Lung (tissue), 11 donors: ENCODE measurements at regions not wholly inside any gene's neighbourhood (a gene's known extent, or its start where the extent isn't known, plus 50 kb on each side); places are given as distances from the start of the nearest gene placed in this dataset.
"Not testable (repeated sequence)": the region's sequence is repeated elsewhere in the genome, so short reads cannot be mapped to it uniquely, and the experiment has no call there.

ENCODE experiments used
- ATAC-seq: fragments of 200-7000 bp; cut with Tn5 transposase; one replicate; pipeline ENCODE4 v1.9.1; 2020; ENCODE audit warnings: moderate number of reproducible peaks; ENCODE audit not compliant: insufficient read depth, low FRiP score
- DNase-seq, 3 donors: peaks; one replicate each; pipeline ENCODE4 v3.0.0-alpha.2; 2013 to 2017
- H3K27ac ChIP-seq, 2 donors: one replicate each; pipeline ENCODE4 v1.5.1; 2013; ENCODE audit warnings: mild to moderate bottlenecking in 2 of 2, moderate library complexity in 2 of 2, control low read depth in 1 of 2, inconsistent platforms in 1 of 2, low read depth in 1 of 2, low read length in 1 of 2
- H3K27me3 ChIP-seq, 3 donors: one replicate each; pipeline ENCODE4 v1.5.1; 2013; ENCODE audit warnings: low read length in 2 of 3; ENCODE audit not compliant: control insufficient read depth in 3 of 3, insufficient read depth in 3 of 3
- H3K36me3 ChIP-seq, 4 donors: one replicate each; pipeline ENCODE4 v1.5.1; 2013; ENCODE audit warnings: low read length in 4 of 4, mild to moderate bottlenecking in 1 of 4, moderate library complexity in 1 of 4; ENCODE audit not compliant: control insufficient read depth in 4 of 4, insufficient read depth in 4 of 4
- H3K4me1 ChIP-seq, 5 donors: one replicate each; pipeline ENCODE4 v1.5.1; 2013; ENCODE audit warnings: low read length in 5 of 5, mild to moderate bottlenecking in 2 of 5, moderate library complexity in 1 of 5; ENCODE audit not compliant: control insufficient read depth in 5 of 5, insufficient read depth in 5 of 5
- H3K4me3 ChIP-seq: one replicate; pipeline ENCODE4 v1.5.1; 2013; ENCODE audit warnings: mild to moderate bottlenecking, control low read depth, moderate library complexity
- H3K9ac ChIP-seq, 2 donors: one replicate each; pipeline ENCODE4 v1.5.1; 2013; ENCODE audit warnings: low read length in 2 of 2, control low read depth in 1 of 2; ENCODE audit not compliant: insufficient read depth in 1 of 2
- H3K9me3 ChIP-seq, 4 donors: one replicate each; pipeline ENCODE4 v1.5.1; 2013; ENCODE audit warnings: low read length in 3 of 4, mild to moderate bottlenecking in 1 of 4, moderate library complexity in 1 of 4; ENCODE audit not compliant: control insufficient read depth in 4 of 4, insufficient read depth in 3 of 4
- WGBS, 2 donors: extraction: QIAGEN DNeasy Blood & Tissue Kit; methylation state at CpG; one replicate each; pipeline ENCODE4 v1.1.7; 2013; 5-methylcytosine and 5-hydroxymethylcytosine counted together
- TF ChIP-seq, protein P1 (sequence below): IDR thresholded peaks from 2 replicates; pipeline ENCODE4 v1.5.1; 2012; ENCODE audit warnings: mild to moderate bottlenecking; ENCODE audit errors: control extremely low read depth, extremely low read depth
- donor health status: control.
- donor health status: control.
- donor health status: Bipolar disorder and iron deficiency.
- donor health status: healthy.
- donor health status: DM: yes; HTN: yes; CAD: no.

DNA sequence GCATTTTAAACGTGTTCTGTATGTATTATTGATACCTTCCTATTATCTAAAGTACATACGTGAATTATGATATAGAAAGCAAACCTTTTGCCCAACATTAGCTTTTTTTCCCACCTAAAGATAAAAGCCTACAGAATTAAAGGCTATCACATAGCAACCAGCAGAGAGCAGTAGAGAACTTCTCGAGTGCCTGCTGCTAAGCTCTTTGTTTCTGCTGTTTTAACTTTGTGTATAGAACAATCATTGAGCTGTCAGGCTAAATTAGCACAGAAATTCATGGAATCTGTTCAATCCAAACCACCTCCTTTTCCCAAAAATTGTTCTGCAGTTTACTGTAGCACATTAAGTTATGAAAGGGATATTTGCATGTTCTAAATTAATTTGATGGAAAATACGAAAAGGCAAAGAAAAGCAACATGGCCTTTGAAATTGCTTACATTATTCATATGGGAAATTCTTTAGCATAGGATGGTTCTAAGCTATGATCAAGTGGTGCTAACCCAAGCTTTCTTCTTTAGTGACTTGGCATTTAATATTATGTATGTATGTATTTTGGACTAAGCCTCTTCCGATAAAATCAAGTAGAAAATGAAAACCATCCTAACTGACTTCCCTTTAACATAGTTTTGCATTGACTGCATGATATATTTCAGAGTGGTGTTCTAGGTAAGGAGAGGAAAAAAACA lies 1288.5 kb downstream of the GATA3 start:
- Histone ChIP-seq H3K9ac (no peak overlapping the region), H3K9me3 (peaks cover 0 to 4% (median 0%) of the 10 kb centered on the region in 4 donors), H3K4me1 (no peaks in the 10 kb centered on the region), H3K27ac (no peak overlapping the region), H3K4me3 (no peak overlapping the region), H3K36me3 (no peaks in the 10 kb centered on the region), H3K27me3 (no peaks in the 10 kb centered on the region)
- peak in 2 of 3 donors; percentile 72 to 81 for DNase-seq
- TF ChIP-seq, protein P1, sequence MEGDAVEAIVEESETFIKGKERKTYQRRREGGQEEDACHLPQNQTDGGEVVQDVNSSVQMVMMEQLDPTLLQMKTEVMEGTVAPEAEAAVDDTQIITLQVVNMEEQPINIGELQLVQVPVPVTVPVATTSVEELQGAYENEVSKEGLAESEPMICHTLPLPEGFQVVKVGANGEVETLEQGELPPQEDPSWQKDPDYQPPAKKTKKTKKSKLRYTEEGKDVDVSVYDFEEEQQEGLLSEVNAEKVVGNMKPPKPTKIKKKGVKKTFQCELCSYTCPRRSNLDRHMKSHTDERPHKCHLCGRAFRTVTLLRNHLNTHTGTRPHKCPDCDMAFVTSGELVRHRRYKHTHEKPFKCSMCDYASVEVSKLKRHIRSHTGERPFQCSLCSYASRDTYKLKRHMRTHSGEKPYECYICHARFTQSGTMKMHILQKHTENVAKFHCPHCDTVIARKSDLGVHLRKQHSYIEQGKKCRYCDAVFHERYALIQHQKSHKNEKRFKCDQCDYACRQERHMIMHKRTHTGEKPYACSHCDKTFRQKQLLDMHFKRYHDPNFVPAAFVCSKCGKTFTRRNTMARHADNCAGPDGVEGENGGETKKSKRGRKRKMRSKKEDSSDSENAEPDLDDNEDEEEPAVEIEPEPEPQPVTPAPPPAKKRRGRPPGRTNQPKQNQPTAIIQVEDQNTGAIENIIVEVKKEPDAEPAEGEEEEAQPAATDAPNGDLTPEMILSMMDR = peak; percentile 14
- ATAC-seq = no peak
- WGBS, 2 donors = 41 to 43% methylated on average over 5 of the region's 5 CpGs

DNA sequence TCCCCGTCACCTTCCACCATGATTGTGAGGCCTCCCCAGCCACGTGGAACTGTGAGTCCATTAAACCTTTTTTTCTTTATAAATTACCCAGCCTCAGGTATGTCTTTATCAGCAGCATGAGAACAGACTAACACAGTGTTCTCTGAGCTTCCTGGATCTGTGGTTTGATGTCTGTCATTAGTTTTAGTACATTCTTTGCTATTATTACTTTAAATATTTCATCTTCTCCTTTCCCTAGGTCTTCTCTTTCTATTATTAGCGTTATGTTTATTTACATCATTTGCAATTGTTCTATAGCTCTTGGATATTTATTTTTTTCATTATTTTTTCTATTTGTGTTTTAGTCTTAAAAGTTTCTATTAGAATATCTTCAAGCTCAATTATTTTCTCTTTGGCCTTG lies 1293.4 kb downstream of the GATA3 start:
- not testable (repeated sequence) for H3K4me1 ChIP-seq, H3K36me3 ChIP-seq, DNase-seq, H3K9ac ChIP-seq, H3K27ac ChIP-seq, H3K9me3 ChIP-seq, ATAC-seq, H3K27me3 ChIP-seq, H3K4me3 ChIP-seq
- WGBS, 2 donors = 82 to 88% methylated on average over 3 of the region's 3 CpGs

DNA sequence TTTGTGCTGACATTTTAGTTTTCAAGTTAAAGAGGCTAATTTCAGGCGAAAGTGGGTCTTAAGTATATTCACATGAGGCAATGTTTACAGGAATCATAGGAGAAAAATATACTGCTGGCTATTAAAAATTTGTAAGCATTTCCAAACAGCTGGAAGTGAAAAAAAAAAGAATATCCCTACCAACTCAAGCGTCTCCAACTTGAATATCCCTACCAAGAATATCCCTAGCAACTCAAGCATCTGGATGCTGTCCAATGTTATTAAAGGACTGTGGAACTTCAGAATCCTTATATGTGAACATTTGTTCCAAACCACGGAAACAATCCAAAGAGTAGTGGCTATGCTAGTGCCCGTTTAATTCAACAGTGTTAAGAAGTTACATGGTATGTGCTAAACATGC lies 1303.0 kb downstream of the GATA3 start:
- TF ChIP-seq, protein P1 = no peak
- ATAC-seq = no peak
- Histone ChIP-seq H3K27ac (no peak overlapping the region), H3K9ac (no peak overlapping the region), H3K4me3 (no peak overlapping the region), H3K36me3 (no peaks in the 10 kb centered on the region), H3K9me3 (no peaks in the 10 kb centered on the region), H3K4me1 (peaks cover 0 to 3% (median 0%) of the 10 kb centered on the region in 5 donors), H3K27me3 (no peaks in the 10 kb centered on the region)
- WGBS, 2 donors = 62 to 82% methylated on average over 4 of the region's 4 CpGs
- peak in 2 of 3 donors; percentile 92 to 94 for DNase-seq

DNA sequence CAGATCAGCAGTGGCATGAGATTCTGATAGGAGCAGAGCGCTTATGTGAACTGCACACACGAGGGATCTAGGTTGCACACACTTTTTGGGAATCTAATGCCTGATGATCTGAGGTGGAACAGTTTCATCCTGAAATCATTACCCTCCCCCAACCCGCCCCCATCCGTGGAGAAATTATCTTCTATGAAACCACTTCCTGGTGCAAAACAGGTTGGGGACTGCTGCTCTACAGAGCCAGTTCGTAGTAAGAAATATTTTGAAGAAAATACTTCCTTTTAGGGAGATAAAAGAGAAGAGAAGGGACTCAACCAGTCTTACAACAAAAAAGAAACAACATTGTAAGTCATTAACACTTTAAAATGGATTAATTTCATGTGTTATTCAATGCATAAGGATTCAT lies 1308.2 kb downstream of the GATA3 start:
- no peak overlapping the region for H3K27ac ChIP-seq
- no peaks in the 10 kb centered on the region for H3K27me3 ChIP-seq
- WGBS, 2 donors = 48 to 56% methylated on average over 5 of the region's 5 CpGs
- DNase-seq = no peak
- ATAC-seq = no peak
- TF ChIP-seq, protein P1 = no peak
- H3K9ac ChIP-seq = no peak overlapping the region
- H3K4me1 ChIP-seq = no peaks in the 10 kb centered on the region
- H3K9me3 ChIP-seq = no peaks in the 10 kb centered on the region
- H3K4me3 ChIP-seq = no peak overlapping the region
- no peaks in the 10 kb centered on the region for H3K36me3 ChIP-seq
